PFSK-1 (cell line): ENCODE measurements at regions not wholly inside any gene's neighbourhood (a gene's known extent, or its start where the extent isn't known, plus 50 kb on each side); places are given as distances from the start of the nearest gene placed in this dataset.

Experiments
- FOXP2 ChIP-seq: optimal IDR thresholded peaks from 2 replicates; pipeline ENCODE3; 2011; ENCODE audit warnings: borderline replicate concordance, control low read depth, inconsistent platforms; ENCODE audit not compliant: insufficient read depth; ENCODE audit errors: extremely low read length, extremely low read depth
- POLR2AphosphoS5 ChIP-seq: IDR thresholded peaks from 2 replicates; pipeline ENCODE4 v1.6.1; 2012; ENCODE audit warnings: low read depth, mild to moderate bottlenecking, control low read depth, low read length, moderate library complexity
- REST ChIP-seq, 2 experiments: IDR thresholded peaks; 2 replicates each; pipeline versions ENCODE4 v1.6.1 to v1.8.0; 2011 to 2012; ENCODE audit warnings: low read depth in 2 of 2, low read length in 2 of 2, control low read depth in 1 of 2, inconsistent platforms in 1 of 2, mild to moderate bottlenecking in 1 of 2, moderate library complexity in 1 of 2; ENCODE audit not compliant: insufficient read depth in 1 of 2
- SIN3A ChIP-seq: IDR thresholded peaks from 2 replicates; pipeline ENCODE4 v1.6.1; 2012; ENCODE audit warnings: mild to moderate bottlenecking, low read length, moderate library complexity, borderline replicate concordance; ENCODE audit not compliant: insufficient read depth
- TAF1 ChIP-seq: IDR thresholded peaks from 2 replicates; pipeline ENCODE4 v1.6.1; 2012; ENCODE audit warnings: low read length, control low read depth, borderline replicate concordance; ENCODE audit not compliant: insufficient read depth

- TF ChIP-seq POLR2AphosphoS5 (no peak), REST (IDR thresholded peaks at IDR 0.05; ENCODE audit: insufficient read depth in 1 of 2, low read depth in 2 of 2, low read length in 2 of 2) (no peak), TAF1 (no peak), FOXP2 (no peak), SIN3A (no peak)
Observed at GRCh38 chr7:153151766-153152165, 392.2 kb downstream of the ACTR3B start.

- TF ChIP-seq REST (IDR thresholded peaks at IDR 0.05; ENCODE audit: insufficient read depth in 1 of 2, low read depth in 2 of 2, low read length in 2 of 2) (no peak), POLR2AphosphoS5 (no peak), FOXP2 (no peak), TAF1 (no peak), SIN3A (no peak)
Observed at GRCh38 chr7:153152801-153153422, 393.4 kb downstream of the ACTR3B start.

GRCh38 chr7:153158149-153158548 lies 398.6 kb downstream of the ACTR3B start:
- no peak for TF ChIP-seq REST (IDR thresholded peaks at IDR 0.05; ENCODE audit: insufficient read depth in 1 of 2, low read depth in 2 of 2, low read length in 2 of 2)
- TF ChIP-seq POLR2AphosphoS5, result no peak
- TF ChIP-seq SIN3A, result no peak
- TF ChIP-seq TAF1, result no peak
- TF ChIP-seq FOXP2, result no peak

GRCh38 chr7:153170287-153170686 lies 410.7 kb downstream of the ACTR3B start:
- no peak for TF ChIP-seq FOXP2
- no peak for TF ChIP-seq REST (IDR thresholded peaks at IDR 0.05; ENCODE audit: insufficient read depth in 1 of 2, low read depth in 2 of 2, low read length in 2 of 2)
- TF ChIP-seq SIN3A, result no peak
- no peak for TF ChIP-seq TAF1
- TF ChIP-seq POLR2AphosphoS5, result no peak

- TF ChIP-seq FOXP2 (no peak), TAF1 (no peak), REST (IDR thresholded peaks at IDR 0.05; ENCODE audit: insufficient read depth in 1 of 2, low read depth in 2 of 2, low read length in 2 of 2) (no peak), SIN3A (no peak), POLR2AphosphoS5 (no peak)
Observed at GRCh38 chr7:153185936-153186335, 426.4 kb downstream of the ACTR3B start.
